ENCODE measurements at regions not wholly inside any gene's neighbourhood (a gene's known extent, or its start where the extent isn't known, plus 50 kb on each side); places are given as distances from the start of the nearest gene placed in this dataset.

DNA sequence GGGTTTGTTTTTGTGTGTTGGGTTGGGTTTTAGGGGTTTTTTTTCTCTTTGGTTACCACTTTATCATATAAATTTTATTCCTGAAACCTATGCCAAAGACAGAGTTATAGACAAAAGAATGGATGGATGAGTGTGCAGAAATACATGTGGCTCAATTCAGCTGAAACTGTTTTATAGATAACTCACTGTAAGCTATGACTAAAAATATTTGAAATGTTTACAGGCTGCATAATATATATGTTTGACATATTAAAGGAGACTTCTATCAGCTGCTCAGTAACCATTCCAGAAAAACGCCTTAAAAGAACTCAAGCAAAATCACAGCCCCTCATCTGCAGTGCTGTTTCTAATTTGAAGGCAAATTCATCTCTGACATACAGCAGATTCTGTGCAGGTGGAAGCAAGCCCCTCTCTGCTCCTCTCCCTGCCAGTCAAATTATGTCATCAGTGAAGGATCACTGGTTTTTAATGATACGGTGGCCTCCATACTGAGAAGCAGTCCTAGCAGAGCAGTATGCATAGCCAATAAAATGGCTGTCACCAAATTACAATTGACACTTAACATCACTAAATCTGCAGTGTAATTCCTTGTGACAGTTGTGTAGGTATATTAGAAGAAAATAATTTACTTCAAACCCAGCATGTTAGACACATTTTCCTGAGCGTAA lies 301.6 kb downstream of the NR2F1-AS1 start:
- Histone ChIP-seq H3K4me1 (no peaks in the 10 kb centered on the region), H3K27ac (no peak overlapping the region), H3K27me3 (replicated peaks in 1 of 7) (no peaks in the 10 kb centered on the region), H3K4me3 (no peak overlapping the region), H3K9me3 (peaks cover 0 to 3% (median 0%) of the 10 kb centered on the region in 8 donors), H3K36me3 (no peaks in the 10 kb centered on the region)
- TF ChIP-seq CTCF (IDR thresholded peaks at IDR 0.05 in 8 of 11, conservative IDR thresholded peaks at IDR 0.05 in 3 of 11) = no peak
- TF ChIP-seq POLR2AphosphoS5 (IDR thresholded peaks at IDR 0.05) = no peak
- no peak for TF ChIP-seq POLR2A (IDR thresholded peaks at IDR 0.05)
- DNase-seq = no peak
- 82 to 97% (median 85%) methylated on average over 3 of the region's 3 CpGs for WGBS, 5 donors
- intact Hi-C loops (cut with DNase I; ENCODE audit: low total_unique reads) = no loop called here

DNA sequence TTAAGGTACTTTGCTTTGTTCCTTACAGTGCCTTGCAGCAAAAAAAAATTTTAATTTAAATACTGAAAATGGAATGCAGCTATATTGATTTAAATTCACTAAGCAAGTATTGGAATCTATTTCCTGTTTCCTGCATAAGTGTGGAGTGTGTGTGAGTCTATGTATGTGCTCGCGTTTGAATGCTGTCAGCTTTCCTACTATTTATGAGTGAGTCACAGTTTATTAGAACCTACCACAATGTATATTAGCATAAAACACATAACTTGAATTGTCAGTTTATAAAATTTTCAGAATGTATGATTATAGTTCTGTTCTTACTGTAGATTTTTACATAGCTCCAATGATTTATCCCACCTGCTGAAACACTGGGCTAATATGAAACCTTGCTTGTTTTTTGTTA lies 302.1 kb downstream of the NR2F1-AS1 start:
- H3K36me3 ChIP-seq = no peaks in the 10 kb centered on the region
- TF ChIP-seq CTCF (IDR thresholded peaks at IDR 0.05 in 8 of 11, conservative IDR thresholded peaks at IDR 0.05 in 3 of 11) (no peak), POLR2A (IDR thresholded peaks at IDR 0.05) (no peak), POLR2AphosphoS5 (IDR thresholded peaks at IDR 0.05) (no peak)
- H3K27me3 ChIP-seq (replicated peaks in 1 of 7) = no peaks in the 10 kb centered on the region
- intact Hi-C loops (cut with DNase I; ENCODE audit: low total_unique reads) = no loop called here
- no peaks in the 10 kb centered on the region for H3K4me1 ChIP-seq
- H3K9me3 ChIP-seq = no peaks in the 10 kb centered on the region
- no peak overlapping the region for H3K4me3 ChIP-seq
- 55 to 64% (median 60%) methylated on average over 2 of the region's 2 CpGs for WGBS, 5 donors
- no peak overlapping the region for H3K27ac ChIP-seq
- no peak for DNase-seq

DNA sequence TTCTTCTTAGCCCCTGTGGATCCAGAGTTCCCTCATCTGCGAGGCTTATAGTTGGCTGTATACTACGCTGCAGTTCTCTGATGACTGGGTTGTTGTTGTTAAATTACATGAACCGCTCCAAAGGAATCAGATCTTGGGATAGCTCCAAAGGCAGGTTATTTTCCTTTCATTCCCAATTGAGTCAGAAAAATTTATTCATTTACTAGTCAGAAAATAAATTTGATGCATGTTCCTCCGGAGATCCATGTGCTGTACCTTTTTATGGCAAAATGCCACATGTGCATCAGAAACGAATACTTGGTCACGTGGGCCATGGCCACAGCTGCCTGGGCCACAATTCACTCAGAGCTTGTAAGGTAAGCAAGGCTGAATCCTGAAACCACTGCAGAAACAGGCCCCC lies 304.0 kb downstream of the NR2F1-AS1 start:
- TF ChIP-seq POLR2A (IDR thresholded peaks at IDR 0.05) = no peak
- TF ChIP-seq CTCF (IDR thresholded peaks at IDR 0.05 in 8 of 11, conservative IDR thresholded peaks at IDR 0.05 in 3 of 11) = no peak
- no peak for TF ChIP-seq POLR2AphosphoS5 (IDR thresholded peaks at IDR 0.05)
- Histone ChIP-seq H3K27ac (no peak overlapping the region), H3K4me3 (no peak overlapping the region), H3K36me3 (no peaks in the 10 kb centered on the region), H3K4me1 (no peaks in the 10 kb centered on the region), H3K9me3 (no peaks in the 10 kb centered on the region), H3K27me3 (replicated peaks in 1 of 7) (no peaks in the 10 kb centered on the region)
- WGBS, 5 donors = 85 to 95% (median 91%) methylated on average over 6 of the region's 6 CpGs
- DNase-seq = no peak
- intact Hi-C loops (cut with DNase I; ENCODE audit: low total_unique reads) = no loop called here

GRCh38 chr5:93275376-93275775 lies 305.6 kb downstream of the NR2F1-AS1 start:
- Histone ChIP-seq H3K9me3 (no peaks in the 10 kb centered on the region), H3K4me3 (no peak overlapping the region), H3K27ac (no peak overlapping the region), H3K4me1 (no peaks in the 10 kb centered on the region), H3K36me3 (no peaks in the 10 kb centered on the region), H3K27me3 (replicated peaks in 1 of 7) (no peaks in the 10 kb centered on the region)
- TF ChIP-seq CTCF (IDR thresholded peaks at IDR 0.05 in 8 of 11, conservative IDR thresholded peaks at IDR 0.05 in 3 of 11) = no peak
- no peak for TF ChIP-seq POLR2A (IDR thresholded peaks at IDR 0.05)
- TF ChIP-seq POLR2AphosphoS5 (IDR thresholded peaks at IDR 0.05) = no peak
- no peak for DNase-seq
- intact Hi-C loops (cut with DNase I; ENCODE audit: low total_unique reads) = no loop called here

Data from spleen (tissue), 11 donors.